Mesenchymal stem cell (in vitro differentiated cells and primary cell): ENCODE measurements at regions not wholly inside any gene's neighbourhood (a gene's known extent, or its start where the extent isn't known, plus 50 kb on each side); places are given as distances from the start of the nearest gene placed in this dataset.
A peak's percentile ranks its signal among the peaks of the same experiment; 100 is the strongest.

ENCODE experiments used
- DNase-seq: peaks from one replicate; pipeline ENCODE4 v3.0.0-alpha.2; 2013
- H2AFZ ChIP-seq: one replicate; pipeline ENCODE4 v1.6.1; 2013; ENCODE audit warnings: low read depth, mild to moderate bottlenecking, control low read depth, inconsistent platforms, low read length, moderate library complexity
- H2AK5ac ChIP-seq: 2 replicates; pipeline ENCODE4 v1.6.1; 2013; ENCODE audit warnings: low read length, moderate library complexity, mild to moderate bottlenecking, inconsistent platforms; ENCODE audit not compliant: severe bottlenecking
- H2BK120ac ChIP-seq: one replicate; pipeline ENCODE4 v1.6.1; 2013; ENCODE audit warnings: low read depth, mild to moderate bottlenecking, inconsistent platforms, low read length, moderate library complexity
- H2BK12ac ChIP-seq, 2 experiments: one replicate each; pipeline ENCODE4 v1.6.1; 2013; ENCODE audit warnings: inconsistent platforms in 2 of 2, low read length in 2 of 2, mild to moderate bottlenecking in 2 of 2, moderate library complexity in 2 of 2, control low read depth in 1 of 2
- H2BK15ac ChIP-seq: one replicate; pipeline ENCODE4 v1.6.1; 2013; ENCODE audit warnings: mild to moderate bottlenecking, low read depth, inconsistent platforms; ENCODE audit not compliant: poor library complexity, severe bottlenecking
- H2BK5ac ChIP-seq: 2 replicates; pipeline ENCODE4 v1.6.1; 2013; ENCODE audit warnings: low read depth, mild to moderate bottlenecking, low read length, control low read depth, inconsistent platforms; ENCODE audit not compliant: poor library complexity, severe bottlenecking
- H3K14ac ChIP-seq, 2 experiments: one replicate each; pipeline ENCODE4 v1.6.1; 2013; ENCODE audit warnings: inconsistent platforms in 2 of 2, low read length in 2 of 2, control low read depth in 1 of 2, mild to moderate bottlenecking in 1 of 2, moderate library complexity in 1 of 2
- H3K18ac ChIP-seq, 2 experiments: one replicate each; pipeline ENCODE4 v1.6.1; 2013; ENCODE audit warnings: inconsistent platforms in 2 of 2, low read length in 2 of 2, control low read depth in 1 of 2, low read depth in 1 of 2, mild to moderate bottlenecking in 1 of 2
- H3K23ac ChIP-seq, 2 experiments: one replicate each; pipeline ENCODE4 v1.6.1; 2013; ENCODE audit warnings: inconsistent platforms in 2 of 2, low read length in 2 of 2, mild to moderate bottlenecking in 2 of 2, moderate library complexity in 2 of 2, control low read depth in 1 of 2
- H3K27ac ChIP-seq: 2 replicates; pipeline ENCODE4 v1.5.1; 2013; ENCODE audit warnings: mild to moderate bottlenecking, moderate library complexity, low read length, control low read depth, inconsistent platforms; ENCODE audit not compliant: poor library complexity, severe bottlenecking
- H3K27me3 ChIP-seq, 2 experiments: 2 replicates each; pipeline versions ENCODE4 v1.6.1 to v1.7.0; 2013; ENCODE audit warnings: low read length in 2 of 2, mild to moderate bottlenecking in 2 of 2, moderate library complexity in 2 of 2, control low read depth in 1 of 2, inconsistent platforms in 1 of 2; ENCODE audit not compliant: control insufficient read depth in 1 of 2, insufficient read depth in 1 of 2
- H3K36me3 ChIP-seq, 2 experiments: 2 replicates each; pipeline versions ENCODE4 v1.6.1 to v1.7.0; 2013; ENCODE audit warnings: low read length in 2 of 2, control low read depth in 1 of 2, inconsistent platforms in 1 of 2, low read depth in 1 of 2, mild to moderate bottlenecking in 1 of 2; ENCODE audit not compliant: insufficient read depth in 2 of 2, control insufficient read depth in 1 of 2
- H3K4ac ChIP-seq, 2 experiments: one replicate each; pipeline ENCODE4 v1.6.1; 2013; ENCODE audit warnings: inconsistent platforms in 2 of 2, low read length in 2 of 2, mild to moderate bottlenecking in 2 of 2, moderate library complexity in 2 of 2, control low read depth in 1 of 2, low read depth in 1 of 2
- H3K4me1 ChIP-seq: 2 replicates; pipeline ENCODE4 v1.6.1; 2013; ENCODE audit warnings: low read depth, low read length, control low read depth; ENCODE audit not compliant: control insufficient read depth, insufficient read depth
- H3K4me2 ChIP-seq: 2 replicates; pipeline ENCODE4 v1.6.1; 2013; ENCODE audit warnings: low read length, mild to moderate bottlenecking, inconsistent platforms; ENCODE audit not compliant: poor library complexity, severe bottlenecking
- H3K4me3 ChIP-seq, 2 experiments: 2 replicates each; pipeline versions ENCODE4 v1.5.1 to v1.7.0; 2013; ENCODE audit warnings: low read length in 2 of 2, mild to moderate bottlenecking in 2 of 2, control low read depth in 1 of 2, low read depth in 1 of 2; ENCODE audit not compliant: insufficient read depth in 1 of 2
- H3K79me1 ChIP-seq: replicated peaks from 2 replicates; pipeline ENCODE4 v1.6.1; 2013; ENCODE audit warnings: mild to moderate bottlenecking, control low read depth, low read length, inconsistent platforms; ENCODE audit not compliant: poor library complexity, severe bottlenecking
- H3K9ac ChIP-seq: 2 replicates; pipeline ENCODE4 v1.7.0; 2013; ENCODE audit warnings: mild to moderate bottlenecking, low read length, moderate library complexity
- H3K9me3 ChIP-seq: 2 replicates; pipeline ENCODE4 v1.7.0; 2013; ENCODE audit warnings: mild to moderate bottlenecking, low read length; ENCODE audit not compliant: control insufficient read depth
- H4K8ac ChIP-seq: one replicate; pipeline ENCODE4 v1.6.1; 2013; ENCODE audit warnings: inconsistent platforms, mild to moderate bottlenecking, low read length, moderate library complexity
- H4K91ac ChIP-seq: one replicate; pipeline ENCODE4 v1.6.1; 2013; ENCODE audit warnings: mild to moderate bottlenecking, low read length, inconsistent platforms
- WGBS: methylation state at CpG from one replicate; pipeline ENCODE4 v1.1.7; 2013; ENCODE audit warnings: mixed read lengths; 5-methylcytosine and 5-hydroxymethylcytosine counted together

DNA sequence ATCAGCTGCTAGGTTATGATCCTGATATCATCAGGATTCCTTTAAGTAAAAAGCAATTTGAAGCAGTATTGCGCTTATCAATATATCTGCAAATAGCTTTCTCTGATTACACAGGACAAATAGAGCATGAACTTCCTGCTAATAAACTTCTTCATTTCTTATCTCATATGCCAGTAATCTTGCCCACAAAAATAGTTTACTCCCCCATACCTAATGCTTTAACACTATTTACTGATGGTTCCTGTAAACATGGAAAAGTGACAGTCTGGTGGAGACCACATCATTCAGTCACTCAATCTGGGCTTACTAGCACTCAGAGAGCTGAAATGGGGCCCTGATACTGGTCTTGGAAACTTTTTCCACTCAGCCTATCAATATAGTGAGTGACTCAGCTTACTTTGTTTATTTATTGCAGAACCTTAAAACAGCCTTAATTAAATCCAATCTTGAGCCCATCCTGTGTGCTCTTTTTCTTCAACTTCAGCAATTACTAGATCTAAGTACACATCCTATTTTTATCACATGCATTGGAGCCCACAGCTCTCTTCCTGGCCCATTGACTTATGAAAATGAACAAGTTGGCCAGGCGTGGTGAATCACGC is 1464.3 kb downstream of the UQCRFS1 start:
- H2BK120ac ChIP-seq = no peak overlapping the region
- H2BK15ac ChIP-seq = no peak overlapping the region
- H3K9ac ChIP-seq = no peak overlapping the region
- H3K27me3 ChIP-seq = no peaks in the 10 kb centered on the region
- peak; percentile 18 for DNase-seq
- H4K8ac ChIP-seq = no peak overlapping the region
- H4K91ac ChIP-seq = no peak overlapping the region
- H2BK5ac ChIP-seq = no peak overlapping the region
- 89% methylated on average over 1 of the region's 3 CpGs for WGBS
- H2AFZ ChIP-seq = no peak overlapping the region
- H3K4ac ChIP-seq = no peak overlapping the region
- no peak overlapping the region for H3K23ac ChIP-seq
- peaks cover 24% of the 10 kb centered on the region for H3K79me1 ChIP-seq
- H3K4me3 ChIP-seq = no peak overlapping the region
- no peak overlapping the region for H3K4me2 ChIP-seq
- H3K36me3 ChIP-seq = no peaks in the 10 kb centered on the region
- H2AK5ac ChIP-seq = no peak overlapping the region
- H3K27ac ChIP-seq = no peak overlapping the region
- H3K4me1 ChIP-seq = no peaks in the 10 kb centered on the region
- no peak overlapping the region for H3K18ac ChIP-seq
- H2BK12ac ChIP-seq = no peak overlapping the region
- H3K14ac ChIP-seq = no peak overlapping the region
- H3K9me3 ChIP-seq = no peaks in the 10 kb centered on the region

DNA sequence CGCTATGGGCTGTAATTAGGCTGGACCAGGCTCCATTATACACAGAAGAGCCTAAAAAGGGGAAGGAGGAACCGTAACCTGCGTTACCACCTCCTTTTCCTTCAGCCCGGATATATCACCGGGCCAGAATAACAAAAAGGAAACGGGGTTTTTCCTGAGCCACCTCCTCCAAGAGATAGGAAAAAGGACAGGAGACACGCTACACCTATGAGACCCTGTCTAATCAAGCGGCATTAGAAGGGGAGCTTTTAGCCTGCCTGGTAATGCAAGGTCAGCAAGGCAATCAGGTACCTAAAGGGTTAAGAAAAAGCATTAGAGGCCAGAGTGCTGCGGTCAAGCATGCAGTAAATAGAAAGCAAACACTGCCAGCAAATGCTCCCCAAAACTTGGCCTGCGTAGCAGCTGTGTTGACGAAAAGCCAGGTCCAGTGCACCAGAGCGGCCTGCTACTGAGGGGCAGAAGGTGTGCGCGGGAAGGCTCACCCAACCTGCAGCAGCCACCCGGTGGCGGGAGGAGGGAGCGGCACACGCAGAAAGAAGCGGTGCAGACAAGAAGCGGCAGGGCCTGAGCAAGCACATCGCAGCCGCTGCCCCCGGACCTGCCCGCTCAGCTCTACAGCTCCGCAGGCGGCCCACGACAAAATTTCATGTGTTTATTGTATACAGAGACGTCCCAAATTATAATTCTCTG is 1466.1 kb downstream of the UQCRFS1 start:
- Histone ChIP-seq H3K4ac (no peak overlapping the region), H3K14ac (no peak overlapping the region), H2AFZ (no peak overlapping the region), H3K4me3 (peak overlapping the region in 1 of 2 experiments; percentile 65), H3K18ac (peak overlapping the region in 1 of 2 experiments; percentile 30), H3K27me3 (no peaks in the 10 kb centered on the region), H2BK5ac (no peak overlapping the region), H2BK12ac (no peak overlapping the region), H3K4me1 (no peaks in the 10 kb centered on the region), H3K36me3 (no peaks in the 10 kb centered on the region), H4K91ac (no peak overlapping the region), H3K27ac (no peak overlapping the region), H2BK120ac (no peak overlapping the region), H3K4me2 (no peak overlapping the region), H3K9ac (peak overlapping the region; percentile 41), H2AK5ac (no peak overlapping the region), H3K23ac (no peak overlapping the region), H3K9me3 (no peaks in the 10 kb centered on the region), H3K79me1 (peaks cover 16% of the 10 kb centered on the region), H4K8ac (no peak overlapping the region), H2BK15ac (no peak overlapping the region)
- 58% methylated on average over 18 of the region's 28 CpGs for WGBS
- DNase-seq = no peak

DNA sequence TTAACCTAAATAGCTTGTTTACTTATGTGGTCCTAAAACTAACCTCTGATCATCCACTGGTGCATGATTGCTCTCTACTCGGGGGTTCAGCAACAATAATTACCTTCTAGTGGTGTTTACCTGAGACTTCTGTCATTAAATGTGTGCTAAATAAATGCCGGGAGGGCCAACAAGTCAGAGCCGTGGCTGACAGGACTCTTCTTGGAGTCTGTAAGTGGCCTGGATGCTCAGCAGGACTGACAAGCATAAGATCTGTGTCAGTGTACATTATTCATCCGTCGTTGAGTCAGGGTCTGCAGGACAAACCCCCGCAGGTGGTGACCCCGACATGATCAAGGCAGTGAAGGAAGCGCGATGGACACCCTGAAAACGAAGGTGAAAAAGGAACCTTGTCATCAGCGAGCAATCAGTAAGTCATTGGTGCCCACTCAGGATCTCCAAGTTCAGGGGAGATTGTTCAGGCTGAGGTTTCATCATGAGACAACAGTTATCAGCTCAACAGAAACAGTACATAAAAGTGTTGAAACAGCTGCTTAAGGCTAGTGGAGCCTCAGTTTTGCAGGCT is 1466.9 kb downstream of the UQCRFS1 start:
- peaks cover 12% of the 10 kb centered on the region for H3K79me1 ChIP-seq
- H3K23ac ChIP-seq = no peak overlapping the region

DNA sequence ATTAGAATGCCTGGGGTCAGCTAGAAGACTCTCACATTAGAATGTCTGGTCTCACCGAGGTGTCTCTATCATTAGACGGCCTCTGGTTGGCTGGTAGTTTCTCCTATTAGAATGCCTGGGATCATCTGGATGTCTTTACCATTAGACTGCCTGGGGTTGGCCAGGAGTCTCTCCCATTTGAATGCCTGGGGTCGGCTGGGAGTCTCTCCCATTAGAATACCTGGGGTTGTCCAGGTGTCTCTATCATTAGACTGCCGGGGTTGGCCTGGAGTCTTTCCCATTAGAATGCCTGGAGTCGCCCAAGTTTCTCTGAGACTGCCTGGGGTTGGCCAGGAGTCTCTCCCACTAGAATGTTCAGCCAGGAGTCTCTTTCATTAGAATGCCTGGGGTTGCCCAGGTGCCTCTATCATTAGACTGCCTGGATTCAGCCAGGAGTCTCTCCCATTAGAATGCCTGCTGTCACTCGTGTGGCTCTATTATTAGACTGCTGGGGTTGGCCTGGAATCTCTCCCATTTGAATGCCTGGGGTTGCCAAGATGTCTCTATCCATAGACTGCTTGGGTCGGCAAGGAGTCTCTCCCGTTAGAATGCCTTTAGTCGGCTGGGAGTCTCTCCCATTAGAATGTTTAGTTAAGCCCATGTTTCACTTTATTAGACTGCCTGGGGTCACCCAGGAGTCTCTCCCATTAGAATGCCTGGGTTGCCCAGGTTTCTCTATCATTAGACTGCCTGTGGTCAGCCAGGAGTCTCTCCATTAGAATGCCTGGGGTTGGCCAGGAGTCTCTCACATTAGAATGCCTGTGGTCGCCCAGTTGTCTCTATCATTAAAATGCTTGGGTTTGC is 1467.8 kb downstream of the UQCRFS1 start:
- Histone ChIP-seq H3K27ac (no peak overlapping the region), H3K4me3 (no peak overlapping the region), H3K4me1 (no peaks in the 10 kb centered on the region), H3K9ac (no peak overlapping the region), H4K8ac (no peak overlapping the region), H3K79me1 (peaks cover 12% of the 10 kb centered on the region), H2AFZ (no peak overlapping the region), H4K91ac (no peak overlapping the region), H2BK120ac (no peak overlapping the region), H3K14ac (no peak overlapping the region), H3K23ac (no peak overlapping the region), H3K4me2 (no peak overlapping the region), H2BK12ac (no peak overlapping the region), H2BK15ac (no peak overlapping the region), H3K9me3 (no peaks in the 10 kb centered on the region), H3K4ac (no peak overlapping the region), H2BK5ac (no peak overlapping the region), H3K18ac (no peak overlapping the region), H2AK5ac (no peak overlapping the region), H3K36me3 (no peaks in the 10 kb centered on the region), H3K27me3 (no peaks in the 10 kb centered on the region)
- 84% methylated on average over 10 of the region's 10 CpGs for WGBS
- no peak for DNase-seq

More for the DNA sequence above, 1466.9 kb downstream of the UQCRFS1 start:
- no peak overlapping the region for H2BK120ac ChIP-seq
- H2AK5ac ChIP-seq = no peak overlapping the region
- no peak overlapping the region for H3K4ac ChIP-seq
- H3K9ac ChIP-seq = no peak overlapping the region
- no peak overlapping the region for H2BK5ac ChIP-seq
- no peak overlapping the region for H3K4me2 ChIP-seq
- no peak overlapping the region for H4K91ac ChIP-seq
- DNase-seq = no peak
- no peaks in the 10 kb centered on the region for H3K27me3 ChIP-seq
- 89% methylated on average over 11 of the region's 11 CpGs for WGBS
- no peak overlapping the region for H3K18ac ChIP-seq
- no peak overlapping the region for H2BK15ac ChIP-seq
- H2AFZ ChIP-seq = no peak overlapping the region
- H3K36me3 ChIP-seq = no peaks in the 10 kb centered on the region
- no peak overlapping the region for H3K27ac ChIP-seq
- H3K4me3 ChIP-seq = no peak overlapping the region
- H2BK12ac ChIP-seq = no peak overlapping the region
- H4K8ac ChIP-seq = no peak overlapping the region
- H3K14ac ChIP-seq = no peak overlapping the region
- no peaks in the 10 kb centered on the region for H3K9me3 ChIP-seq
- H3K4me1 ChIP-seq = no peaks in the 10 kb centered on the region
